OCI-LY1 (cell line): ENCODE measurements at regions not wholly inside any gene's neighbourhood (a gene's known extent, or its start where the extent isn't known, plus 50 kb on each side); places are given as distances from the start of the nearest gene placed in this dataset.

ENCODE experiments used
- H2AFZ ChIP-seq: fragments of 200-600 bp; sonication (generic), shearing (Covaris generic); 2 replicates; pipeline ENCODE4 v1.6.0; 2014; ENCODE audit warnings: antibody characterized with exemption, mild to moderate bottlenecking, low read length
- H3F3A ChIP-seq: fragments of 200-600 bp; sonication (generic), shearing (Covaris generic); 2 replicates; pipeline ENCODE4 v1.6.0; 2014; ENCODE audit warnings: mild to moderate bottlenecking, antibody characterized with exemption, low read length, moderate library complexity; ENCODE audit not compliant: insufficient read depth
- H3K27ac ChIP-seq: fragments of 200-600 bp; sonication (generic); 2 replicates; pipeline ENCODE4 v1.5.1; 2014; ENCODE audit warnings: low read length, mixed run types, mild to moderate bottlenecking, low read depth; ENCODE audit not compliant: poor library complexity, severe bottlenecking
- H3K27me3 ChIP-seq: fragments of 200-600 bp; sonication (generic); 2 replicates; pipeline ENCODE4 v1.6.0; 2014; ENCODE audit warnings: antibody characterized with exemption, mild to moderate bottlenecking, low read length, moderate library complexity; ENCODE audit not compliant: insufficient read depth
- H3K36me3 ChIP-seq: fragments of 200-600 bp; sonication (generic); 2 replicates; pipeline ENCODE4 v1.6.1; 2014; ENCODE audit warnings: mild to moderate bottlenecking, antibody characterized with exemption, low read length, moderate library complexity, mixed read lengths; ENCODE audit not compliant: insufficient read depth
- H3K4me1 ChIP-seq: fragments of 200-600 bp; sonication (generic); 2 replicates; pipeline ENCODE4 v1.5.1; 2014; ENCODE audit warnings: mild to moderate bottlenecking, low read length, moderate library complexity; ENCODE audit not compliant: insufficient read depth, severe bottlenecking
- H3K4me2 ChIP-seq: fragments of 200-600 bp; sonication (generic), shearing (Covaris generic); 2 replicates; pipeline ENCODE4 v1.6.1; 2014; ENCODE audit warnings: low read length
- H3K4me3 ChIP-seq: fragments of 200-600 bp; sonication (generic); 2 replicates; pipeline ENCODE4 v1.5.1; 2014; ENCODE audit warnings: low read length, low read depth, mild to moderate bottlenecking, mixed read lengths; ENCODE audit not compliant: poor library complexity, severe bottlenecking
- H3K79me2 ChIP-seq: fragments of 200-600 bp; shearing (Covaris generic); 2 replicates; pipeline ENCODE4 v1.6.1; 2016; ENCODE audit warnings: mixed run types, low read length, mixed read lengths; ENCODE audit not compliant: insufficient read depth
- H3K9ac ChIP-seq: fragments of 200-600 bp; sonication (generic), shearing (Covaris generic); 2 replicates; pipeline ENCODE4 v1.6.1; 2014; ENCODE audit warnings: mild to moderate bottlenecking, low read length, mixed read lengths
- H3K9me2 ChIP-seq: fragments of 200-600 bp; sonication (generic), shearing (Covaris generic); 2 replicates; pipeline ENCODE4 v1.6.1; 2014; ENCODE audit warnings: low read depth, mild to moderate bottlenecking, low read length, mixed read lengths
- H3K9me3 ChIP-seq: fragments of 200-600 bp; shearing (Covaris generic); 2 replicates; pipeline ENCODE4 v1.6.1; 2014; ENCODE audit warnings: low read length, mixed read lengths
- H4K20me1 ChIP-seq: fragments of 200-600 bp; sonication (generic), shearing (Covaris generic); 2 replicates; pipeline ENCODE4 v1.6.0; 2016; ENCODE audit warnings: mild to moderate bottlenecking, low read length; ENCODE audit not compliant: insufficient read depth
- CTCF ChIP-seq: fragments of 200-600 bp; sonication (generic), shearing (Covaris generic); IDR thresholded peaks from 2 replicates; pipeline ENCODE4 v1.5.1; 2017; ENCODE audit warnings: mild to moderate bottlenecking, antibody characterized with exemption, low read length, moderate library complexity, mixed read lengths
- EZH2 ChIP-seq: fragments of 200-600 bp; sonication (generic), shearing (Covaris generic); IDR thresholded peaks from 2 replicates; pipeline ENCODE4 v1.8.0; 2017; ENCODE audit warnings: borderline replicate concordance, mixed run types, mild to moderate bottlenecking, antibody characterized with exemption, low read length, moderate library complexity, mixed read lengths

DNA sequence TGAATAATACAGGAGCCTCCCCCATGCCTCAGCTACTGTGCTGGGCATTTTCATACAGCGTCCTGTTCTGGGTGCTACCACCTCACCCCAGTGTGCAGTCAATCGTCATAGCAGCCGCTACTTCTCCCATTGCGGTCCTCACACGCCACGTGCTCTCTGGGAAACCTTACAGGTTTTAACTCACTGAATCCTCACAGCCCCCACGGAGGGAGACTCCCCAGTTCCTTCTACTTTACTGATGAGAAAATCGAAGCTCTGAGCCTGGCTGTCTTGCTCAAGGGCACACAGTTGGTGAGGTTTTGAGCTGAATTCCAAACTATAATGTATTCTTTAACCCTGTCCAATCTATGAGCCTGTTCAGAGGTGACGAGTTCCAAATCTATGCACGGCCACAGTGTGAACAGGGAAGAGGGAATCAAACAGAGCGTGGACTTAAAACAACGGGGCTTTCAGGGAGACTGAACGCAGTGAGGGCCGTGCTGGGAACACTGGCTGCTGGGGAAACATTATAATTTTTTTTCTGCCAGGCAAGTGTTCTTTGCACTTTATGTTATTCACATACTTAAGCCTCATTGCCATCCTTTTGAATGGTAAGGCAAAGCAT lies 421.5 kb downstream of the BRD1 start:
- no peaks in the 10 kb centered on the region for H3K9me3 ChIP-seq

GRCh38 chr22:49405590-49405989 lies 422.1 kb downstream of the BRD1 start:
- Histone ChIP-seq H3K79me2 (no peaks in the 10 kb centered on the region), H4K20me1 (no peaks in the 10 kb centered on the region), H3F3A (no peaks in the 10 kb centered on the region), H2AFZ (no peak overlapping the region), H3K9me3 (no peaks in the 10 kb centered on the region), H3K4me3 (no peak overlapping the region), H3K9ac (no peak overlapping the region), H3K27ac (no peak overlapping the region), H3K27me3 (0 out of 2 replicates have a peak, but pooled peaks cover 7% of the 10 kb centered on the region), H3K4me2 (no peak overlapping the region), H3K4me1 (no peaks in the 10 kb centered on the region), H3K9me2 (no peaks in the 10 kb centered on the region), H3K36me3 (no peaks in the 10 kb centered on the region)
- TF ChIP-seq EZH2 (no peak), CTCF (no peak)

More for the DNA sequence above, 421.5 kb downstream of the BRD1 start:
- no peak overlapping the region for H3K27ac ChIP-seq
- H3K79me2 ChIP-seq, result no peaks in the 10 kb centered on the region
- H3K4me3 ChIP-seq, result no peak overlapping the region
- H2AFZ ChIP-seq, result no peak overlapping the region
- no peak overlapping the region for H3K9ac ChIP-seq
- no peaks in the 10 kb centered on the region for H3K9me2 ChIP-seq
- 0 out of 2 replicates have a peak, but pooled peaks cover 7% of the 10 kb centered on the region for H3K27me3 ChIP-seq
- no peaks in the 10 kb centered on the region for H3K4me1 ChIP-seq
- no peak overlapping the region for H3K4me2 ChIP-seq
- H3K36me3 ChIP-seq, result no peaks in the 10 kb centered on the region
- no peak for TF ChIP-seq CTCF
- no peak for TF ChIP-seq EZH2
- H4K20me1 ChIP-seq, result no peaks in the 10 kb centered on the region
- no peaks in the 10 kb centered on the region for H3F3A ChIP-seq

GRCh38 chr22:49404576-49405241 lies 423.0 kb downstream of the BRD1 start:
- no peaks in the 10 kb centered on the region for H3F3A ChIP-seq
- H3K9me2 ChIP-seq, result no peaks in the 10 kb centered on the region
- 0 out of 2 replicates have a peak, but pooled peaks cover 7% of the 10 kb centered on the region for H3K27me3 ChIP-seq
- H3K9me3 ChIP-seq, result no peaks in the 10 kb centered on the region
- no peaks in the 10 kb centered on the region for H3K4me1 ChIP-seq
- no peaks in the 10 kb centered on the region for H4K20me1 ChIP-seq
- no peak overlapping the region for H3K9ac ChIP-seq
- H3K4me3 ChIP-seq, result no peak overlapping the region
- no peaks in the 10 kb centered on the region for H3K79me2 ChIP-seq
- no peak for TF ChIP-seq EZH2
- no peak for TF ChIP-seq CTCF
- H3K27ac ChIP-seq, result no peak overlapping the region
- no peak overlapping the region for H3K4me2 ChIP-seq
- no peaks in the 10 kb centered on the region for H3K36me3 ChIP-seq
- H2AFZ ChIP-seq, result no peak overlapping the region
